H9 (cell line): ENCODE measurements at regions not wholly inside any gene's neighbourhood (a gene's known extent, or its start where the extent isn't known, plus 50 kb on each side); places are given as distances from the start of the nearest gene placed in this dataset.

ENCODE experiments used
- DNase-seq: peaks from one replicate; pipeline ENCODE4 v3.0.0-alpha.2; 2017
- H2AFZ ChIP-seq: one replicate; pipeline ENCODE4 v1.6.1; 2013; ENCODE audit warnings: mild to moderate bottlenecking, low read length, control low read depth, moderate library complexity
- H2AK5ac ChIP-seq: 2 replicates; pipeline ENCODE4 v1.6.1; 2013; ENCODE audit warnings: low read length, control low read depth, mixed read lengths; ENCODE audit not compliant: insufficient read length
- H2BK120ac ChIP-seq: one replicate; pipeline ENCODE4 v1.6.1; 2013; ENCODE audit warnings: low read depth, mild to moderate bottlenecking, low read length, control low read depth, inconsistent platforms; ENCODE audit not compliant: poor library complexity, severe bottlenecking
- H2BK12ac ChIP-seq: 2 replicates; pipeline ENCODE4 v1.6.1; 2013; ENCODE audit warnings: low read length, control low read depth, mixed read lengths, low read depth; ENCODE audit not compliant: insufficient read length
- H2BK15ac ChIP-seq: 2 replicates; pipeline ENCODE4 v1.6.1; 2013; ENCODE audit warnings: low read depth, low read length, control low read depth
- H2BK20ac ChIP-seq: one replicate; pipeline ENCODE4 v1.6.1; 2013; ENCODE audit warnings: low read depth, mild to moderate bottlenecking, low read length, control low read depth, inconsistent platforms; ENCODE audit not compliant: poor library complexity, severe bottlenecking
- H2BK5ac ChIP-seq: 2 replicates; pipeline ENCODE4 v1.6.1; 2013; ENCODE audit warnings: low read length, control low read depth, mixed read lengths; ENCODE audit not compliant: insufficient read length
- H3K14ac ChIP-seq: 2 replicates; pipeline ENCODE4 v1.6.1; 2013; ENCODE audit warnings: low read length, control low read depth; ENCODE audit not compliant: insufficient read depth
- H3K18ac ChIP-seq: 2 replicates; pipeline ENCODE4 v1.6.1; 2013; ENCODE audit warnings: low read depth, mild to moderate bottlenecking, mixed read lengths, low read length, control low read depth; ENCODE audit not compliant: insufficient read length
- H3K23ac ChIP-seq: 2 replicates; pipeline ENCODE4 v1.6.1; 2013; ENCODE audit warnings: low read length, control low read depth, mixed read lengths, low read depth; ENCODE audit not compliant: insufficient read length
- H3K23me2 ChIP-seq: 2 replicates; pipeline ENCODE4 v1.6.1; 2013; ENCODE audit warnings: low read depth, mild to moderate bottlenecking, mixed read lengths, low read length, control low read depth; ENCODE audit not compliant: insufficient read length, poor library complexity, severe bottlenecking
- H3K27ac ChIP-seq: 2 replicates; pipeline ENCODE4 v1.5.1; 2013; ENCODE audit warnings: low read length, control low read depth, mixed read lengths, low read depth; ENCODE audit not compliant: insufficient read length
- H3K27me3 ChIP-seq: 2 replicates; pipeline ENCODE4 v1.6.1; 2013; ENCODE audit warnings: low read length, control low read depth, inconsistent platforms; ENCODE audit not compliant: insufficient read depth
- H3K4ac ChIP-seq: 2 replicates; pipeline ENCODE4 v1.6.1; 2013; ENCODE audit warnings: low read depth, mild to moderate bottlenecking, control low read depth, inconsistent platforms, low read length, moderate library complexity
- H3K4me1 ChIP-seq: 2 replicates; pipeline ENCODE4 v1.6.1; 2013; ENCODE audit warnings: low read length, control low read depth, inconsistent platforms; ENCODE audit not compliant: insufficient read depth
- H3K4me2 ChIP-seq: 2 replicates; pipeline ENCODE4 v1.6.1; 2013; ENCODE audit warnings: low read length, control low read depth, mixed read lengths; ENCODE audit not compliant: insufficient read length, insufficient read depth
- H3K56ac ChIP-seq: 2 replicates; pipeline ENCODE4 v1.6.1; 2013; ENCODE audit warnings: low read depth, mild to moderate bottlenecking, mixed read lengths, low read length, control low read depth; ENCODE audit not compliant: insufficient read length
- H3K79me1 ChIP-seq: 2 replicates; pipeline ENCODE4 v1.6.1; 2013; ENCODE audit warnings: low read depth, mild to moderate bottlenecking, moderate library complexity, low read length, control low read depth, inconsistent platforms; ENCODE audit not compliant: insufficient read depth, poor library complexity, severe bottlenecking
- H3K79me2 ChIP-seq: 2 replicates; pipeline ENCODE4 v1.6.1; 2013; ENCODE audit warnings: low read length, control low read depth, inconsistent platforms; ENCODE audit not compliant: insufficient read depth
- H3K9ac ChIP-seq: 2 replicates; pipeline ENCODE4 v1.6.1; 2013; ENCODE audit warnings: low read length, control low read depth, mixed read lengths; ENCODE audit not compliant: insufficient read length; ENCODE audit errors: extremely low read depth
- H3K9me3 ChIP-seq: one replicate; pipeline ENCODE4 v1.6.1; 2013; ENCODE audit warnings: low read depth, low read length, inconsistent platforms; ENCODE audit not compliant: control insufficient read depth
- H3T11ph ChIP-seq: one replicate; pipeline ENCODE4 v1.6.1; 2013; ENCODE audit warnings: mild to moderate bottlenecking, low read length, control low read depth, inconsistent platforms
- H4K20me1 ChIP-seq: one replicate; pipeline ENCODE4 v1.6.1; 2013; ENCODE audit not compliant: control insufficient read depth, insufficient read length, insufficient read depth
- H4K5ac ChIP-seq: 2 replicates; pipeline ENCODE4 v1.6.1; 2013; ENCODE audit warnings: low read depth, mild to moderate bottlenecking, mixed read lengths, low read length, control low read depth; ENCODE audit not compliant: insufficient read length
- H4K8ac ChIP-seq: replicated peaks from 2 replicates; pipeline ENCODE4 v1.6.1; 2013; ENCODE audit warnings: low read length, control low read depth, mixed read lengths, low read depth; ENCODE audit not compliant: insufficient read length
- H4K91ac ChIP-seq: 2 replicates; pipeline ENCODE4 v1.6.1; 2013; ENCODE audit warnings: low read depth, mild to moderate bottlenecking, moderate library complexity, mixed read lengths, low read length, control low read depth; ENCODE audit not compliant: insufficient read length
- H3K27ac Mint-ChIP-seq, 3 experiments: 2 replicates in 2 of 3; 3 replicates in 1 of 3; pipeline ENCODE4 v1.8.0; 2020 to 2021; ENCODE audit warnings: mixed read lengths in 3 of 3, mild to moderate bottlenecking in 1 of 3, moderate library complexity in 1 of 3
- H3K27me3 Mint-ChIP-seq: 2 replicates; pipeline ENCODE4 v1.8.0; 2021; ENCODE audit warnings: low read depth, mild to moderate bottlenecking, moderate library complexity, mixed read lengths
- H3K36me3 Mint-ChIP-seq, 3 experiments: 2 replicates in 2 of 3; 3 replicates in 1 of 3; pipeline ENCODE4 v1.8.0; 2020 to 2021; ENCODE audit warnings: low read depth in 3 of 3, mixed read lengths in 3 of 3; ENCODE audit not compliant: insufficient read depth in 1 of 3
- H3K4me1 Mint-ChIP-seq, 2 experiments: 2 replicates each; pipeline ENCODE4 v1.8.0; 2020; ENCODE audit warnings: mixed read lengths in 2 of 2
- H3K4me3 Mint-ChIP-seq, 2 experiments: 2 replicates in 1 of 2; 3 replicates in 1 of 2; pipeline ENCODE4 v1.8.0; 2020 to 2021; ENCODE audit warnings: mild to moderate bottlenecking in 2 of 2, mixed read lengths in 2 of 2, moderate library complexity in 1 of 2
- H3K9me3 Mint-ChIP-seq, 2 experiments: 2 replicates in 1 of 2; 3 replicates in 1 of 2; pipeline ENCODE4 v1.8.0; 2020; ENCODE audit warnings: mild to moderate bottlenecking in 2 of 2, mixed read lengths in 2 of 2, moderate library complexity in 1 of 2
- WGBS: extraction: QIAGEN DNeasy Blood & Tissue Kit; methylation state at CpG from one replicate; pipeline ENCODE4 v1.1.7; 2013; ENCODE audit warnings: missing lambda C conversion rate, low lambda C conversion rate, mixed read lengths; ENCODE audit not compliant: insufficient read length; ENCODE audit errors: extremely low coverage; 5-methylcytosine and 5-hydroxymethylcytosine counted together
- TF ChIP-seq, protein P1 (sequence below): fragments of 200-600 bp; sonication (generic); conservative IDR thresholded peaks from 3 replicates; pipeline ENCODE4 v1.8.0; 2021; ENCODE audit warnings: antibody characterized with exemption, mild to moderate bottlenecking

- Histone ChIP-seq H2BK5ac (no peak overlapping the region), H4K20me1 (no peaks in the 10 kb centered on the region), H4K91ac (no peak overlapping the region), H2AFZ (no peak overlapping the region), H4K8ac (no peak overlapping the region), H3T11ph (no peak overlapping the region), H2BK20ac (no peak overlapping the region), H3K79me1 (no peaks in the 10 kb centered on the region), H3K4me2 (no peak overlapping the region), H3K14ac (no peak overlapping the region), H3K4me1 (0 out of 2 replicates have a peak, but pooled peaks cover 2% of the 10 kb centered on the region), H2BK120ac (no peak overlapping the region), H3K27ac (no peak overlapping the region), H3K23ac (no peak overlapping the region), H2BK15ac (no peak overlapping the region), H3K18ac (no peak overlapping the region), H3K4ac (no peak overlapping the region), H2AK5ac (no peak overlapping the region), H2BK12ac (no peak overlapping the region), H3K27me3 (no peaks in the 10 kb centered on the region), H3K9ac (no peak overlapping the region), H3K23me2 (no peaks in the 10 kb centered on the region), H3K56ac (no peak overlapping the region), H3K9me3 (no peaks in the 10 kb centered on the region), H4K5ac (no peak overlapping the region), H3K79me2 (no peaks in the 10 kb centered on the region)
- no peak for DNase-seq
- H3K4me3 Mint-ChIP-seq, result no peak overlapping the region
- no peak overlapping the region for H3K27ac Mint-ChIP-seq
- TF ChIP-seq, protein P1, sequence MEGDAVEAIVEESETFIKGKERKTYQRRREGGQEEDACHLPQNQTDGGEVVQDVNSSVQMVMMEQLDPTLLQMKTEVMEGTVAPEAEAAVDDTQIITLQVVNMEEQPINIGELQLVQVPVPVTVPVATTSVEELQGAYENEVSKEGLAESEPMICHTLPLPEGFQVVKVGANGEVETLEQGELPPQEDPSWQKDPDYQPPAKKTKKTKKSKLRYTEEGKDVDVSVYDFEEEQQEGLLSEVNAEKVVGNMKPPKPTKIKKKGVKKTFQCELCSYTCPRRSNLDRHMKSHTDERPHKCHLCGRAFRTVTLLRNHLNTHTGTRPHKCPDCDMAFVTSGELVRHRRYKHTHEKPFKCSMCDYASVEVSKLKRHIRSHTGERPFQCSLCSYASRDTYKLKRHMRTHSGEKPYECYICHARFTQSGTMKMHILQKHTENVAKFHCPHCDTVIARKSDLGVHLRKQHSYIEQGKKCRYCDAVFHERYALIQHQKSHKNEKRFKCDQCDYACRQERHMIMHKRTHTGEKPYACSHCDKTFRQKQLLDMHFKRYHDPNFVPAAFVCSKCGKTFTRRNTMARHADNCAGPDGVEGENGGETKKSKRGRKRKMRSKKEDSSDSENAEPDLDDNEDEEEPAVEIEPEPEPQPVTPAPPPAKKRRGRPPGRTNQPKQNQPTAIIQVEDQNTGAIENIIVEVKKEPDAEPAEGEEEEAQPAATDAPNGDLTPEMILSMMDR, result no peak
- no peaks in the 10 kb centered on the region for H3K9me3 Mint-ChIP-seq
- H3K36me3 Mint-ChIP-seq, result no peaks in the 10 kb centered on the region
- no CpG with 5 or more reads among the region's 4 CpGs for WGBS
- H3K27me3 Mint-ChIP-seq, result peaks cover 5% of the 10 kb centered on the region; the same call in 1 of the 2 replicates
- H3K4me1 Mint-ChIP-seq, result peaks cover 22 to 41% of the 10 kb centered on the region in 2 experiments
Observed at GRCh38 chr7:25718596-25718995, 433.4 kb upstream of the NFE2L3 start.
